GM12878 (cell line): ENCODE measurements at regions not wholly inside any gene's neighbourhood (a gene's known extent, or its start where the extent isn't known, plus 50 kb on each side); places are given as distances from the start of the nearest gene placed in this dataset.

ENCODE experiments used
- BCL3 ChIP-seq: IDR thresholded peaks from 2 replicates; pipeline ENCODE4 v1.6.1; 2011; ENCODE audit warnings: borderline replicate concordance, low read depth, mild to moderate bottlenecking, moderate library complexity, low read length; ENCODE audit not compliant: insufficient read depth, poor library complexity, severe bottlenecking
- EP300 ChIP-seq, 2 experiments: fragments of 150-350 bp in 1 of 2; IDR thresholded peaks; 2 replicates each; pipeline ENCODE4 v1.6.1; 2011 to 2012; ENCODE audit warnings: low read depth in 2 of 2, low read length in 2 of 2, borderline replicate concordance in 1 of 2, improper control_type of control experiment in 1 of 2, inconsistent platforms in 1 of 2; ENCODE audit not compliant: control insufficient read depth in 1 of 2
- EZH2 ChIP-seq: IDR thresholded peaks from 2 replicates; pipeline ENCODE4 v1.6.1; 2012; ENCODE audit warnings: low read depth, mild to moderate bottlenecking, control low read depth, inconsistent platforms, low read length, borderline replicate concordance; ENCODE audit not compliant: control insufficient read depth
- POLR2AphosphoS5 ChIP-seq: IDR thresholded peaks from 2 replicates; pipeline ENCODE4 v1.6.1; 2011; ENCODE audit warnings: mild to moderate bottlenecking, low read length, inconsistent platforms
- RAD21 ChIP-seq: IDR thresholded peaks from 2 replicates; pipeline ENCODE4 v1.6.1; 2011; ENCODE audit warnings: mild to moderate bottlenecking, low read depth, low read length, moderate library complexity; ENCODE audit not compliant: insufficient read depth
- RCOR1 ChIP-seq: conservative IDR thresholded peaks from 2 replicates; pipeline ENCODE4 v1.6.1; 2012; ENCODE audit warnings: low read depth, low read length, improper control_type of control experiment
- REST ChIP-seq: IDR thresholded peaks from 2 replicates; pipeline ENCODE4 v1.6.1; 2012; ENCODE audit warnings: mild to moderate bottlenecking, low read depth, low read length
- SMC3 ChIP-seq: IDR thresholded peaks from 2 replicates; pipeline ENCODE4 v1.6.1; 2011; ENCODE audit warnings: low read length, improper control_type of control experiment, borderline replicate concordance
- SPI1 ChIP-seq: IDR thresholded peaks from 2 replicates; pipeline ENCODE4 v1.6.1; 2011; ENCODE audit warnings: low read depth, mild to moderate bottlenecking, low read length, moderate library complexity, borderline replicate concordance; ENCODE audit not compliant: insufficient read depth
- TAF1 ChIP-seq: IDR thresholded peaks from 2 replicates; pipeline ENCODE4 v1.6.1; 2011; ENCODE audit warnings: mild to moderate bottlenecking, low read depth, low read length, borderline replicate concordance
- TCF12 ChIP-seq: IDR thresholded peaks from 2 replicates; pipeline ENCODE4 v1.6.1; 2011; ENCODE audit warnings: low read depth, mild to moderate bottlenecking, low read length
- TF ChIP-seq, protein P1 (sequence below), 3 experiments: IDR thresholded peaks in 2 of 3; conservative IDR thresholded peaks in 1 of 3; 2 replicates each; pipeline ENCODE4 v1.5.1; 2011; ENCODE audit warnings: low read depth in 3 of 3, low read length in 3 of 3, mild to moderate bottlenecking in 3 of 3, control low read depth in 2 of 3, moderate library complexity in 2 of 3, inconsistent platforms in 1 of 3, mixed read lengths in 1 of 3; ENCODE audit not compliant: control insufficient read depth in 2 of 3, insufficient read depth in 1 of 3; ENCODE audit errors: extremely low read depth in 1 of 3

GRCh38 chr2:62413116-62413663 lies 92.8 kb downstream of the TMEM17 start:
- TF ChIP-seq POLR2AphosphoS5 (no peak), TCF12 (no peak), SPI1 (no peak), EP300 (IDR thresholded peaks at IDR 0.05; ENCODE audit: borderline replicate concordance in 1 of 2, control insufficient read depth in 1 of 2, low read depth in 2 of 2, low read length in 2 of 2) (no peak), RAD21 (no peak), TAF1 (no peak), EZH2 (no peak), REST (no peak), BCL3 (no peak), SMC3 (no peak), RCOR1 (no peak)
- TF ChIP-seq, protein P1, sequence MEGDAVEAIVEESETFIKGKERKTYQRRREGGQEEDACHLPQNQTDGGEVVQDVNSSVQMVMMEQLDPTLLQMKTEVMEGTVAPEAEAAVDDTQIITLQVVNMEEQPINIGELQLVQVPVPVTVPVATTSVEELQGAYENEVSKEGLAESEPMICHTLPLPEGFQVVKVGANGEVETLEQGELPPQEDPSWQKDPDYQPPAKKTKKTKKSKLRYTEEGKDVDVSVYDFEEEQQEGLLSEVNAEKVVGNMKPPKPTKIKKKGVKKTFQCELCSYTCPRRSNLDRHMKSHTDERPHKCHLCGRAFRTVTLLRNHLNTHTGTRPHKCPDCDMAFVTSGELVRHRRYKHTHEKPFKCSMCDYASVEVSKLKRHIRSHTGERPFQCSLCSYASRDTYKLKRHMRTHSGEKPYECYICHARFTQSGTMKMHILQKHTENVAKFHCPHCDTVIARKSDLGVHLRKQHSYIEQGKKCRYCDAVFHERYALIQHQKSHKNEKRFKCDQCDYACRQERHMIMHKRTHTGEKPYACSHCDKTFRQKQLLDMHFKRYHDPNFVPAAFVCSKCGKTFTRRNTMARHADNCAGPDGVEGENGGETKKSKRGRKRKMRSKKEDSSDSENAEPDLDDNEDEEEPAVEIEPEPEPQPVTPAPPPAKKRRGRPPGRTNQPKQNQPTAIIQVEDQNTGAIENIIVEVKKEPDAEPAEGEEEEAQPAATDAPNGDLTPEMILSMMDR (IDR thresholded peaks at IDR 0.05 in 2 of 3, conservative IDR thresholded peaks at IDR 0.05 in 1 of 3; ENCODE audit: control insufficient read depth in 2 of 3, extremely low read depth in 1 of 3, insufficient read depth in 1 of 3, low read depth in 3 of 3, low read length in 3 of 3): no peak
